ENCODE measurements at regions not wholly inside any gene's neighbourhood (a gene's known extent, or its start where the extent isn't known, plus 50 kb on each side); places are given as distances from the start of the nearest gene placed in this dataset.
"Not testable (repeated sequence)": the region's sequence is repeated elsewhere in the genome, so short reads cannot be mapped to it uniquely, and the experiment has no call there.

- no peak for DNase-seq
These were observed 300.9 kb downstream of the BCOR start for GRCh38 chrX:39796856-39797255.

DNA sequence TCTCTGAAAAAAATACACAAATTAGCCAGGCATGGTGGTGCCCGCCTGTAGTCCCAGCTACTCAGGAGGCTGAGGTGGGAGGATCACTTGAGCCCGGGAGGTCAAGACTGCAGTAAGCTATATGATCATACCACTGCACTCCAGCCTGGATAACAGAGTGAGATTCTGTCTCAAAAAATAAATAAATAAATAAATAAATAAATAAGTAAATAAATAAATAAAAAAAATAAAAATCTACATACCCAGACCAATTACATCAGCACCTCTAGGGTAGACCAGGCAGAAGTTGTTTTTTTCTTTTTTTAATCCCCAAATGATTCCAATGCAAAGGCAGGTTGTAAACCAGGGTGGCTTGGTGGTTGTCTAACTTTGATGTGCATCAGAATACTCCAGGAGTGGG is 299.3 kb downstream of the BCOR start:
- DNase-seq = not testable (repeated sequence)

GRCh38 chrX:39802354-39802753 is 295.4 kb downstream of the BCOR start:
- no peak for DNase-seq

GRCh38 chrX:39802908-39803307 is 294.9 kb downstream of the BCOR start:
- DNase-seq = no peak

DNA sequence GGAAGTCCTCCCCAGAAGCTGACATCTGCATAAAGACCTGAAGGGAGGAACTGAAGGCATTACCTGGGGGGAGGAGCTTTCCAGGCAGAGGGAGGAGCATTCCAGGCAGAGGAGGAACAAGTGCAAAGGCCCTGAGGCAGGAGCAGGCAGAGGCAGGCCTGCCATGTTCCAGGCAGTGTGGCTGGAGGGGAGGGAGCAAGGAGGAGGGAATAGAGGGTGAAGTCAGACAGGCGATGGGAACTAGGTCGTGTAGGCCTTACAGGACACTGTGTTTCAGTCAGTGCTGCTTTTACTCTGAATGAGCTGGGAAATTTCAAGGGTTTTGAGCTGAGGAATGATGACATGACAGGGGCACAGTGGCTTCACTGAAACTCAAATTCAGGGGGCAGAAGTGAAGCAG is 292.7 kb downstream of the BCOR start:
- no peak for DNase-seq

DNA sequence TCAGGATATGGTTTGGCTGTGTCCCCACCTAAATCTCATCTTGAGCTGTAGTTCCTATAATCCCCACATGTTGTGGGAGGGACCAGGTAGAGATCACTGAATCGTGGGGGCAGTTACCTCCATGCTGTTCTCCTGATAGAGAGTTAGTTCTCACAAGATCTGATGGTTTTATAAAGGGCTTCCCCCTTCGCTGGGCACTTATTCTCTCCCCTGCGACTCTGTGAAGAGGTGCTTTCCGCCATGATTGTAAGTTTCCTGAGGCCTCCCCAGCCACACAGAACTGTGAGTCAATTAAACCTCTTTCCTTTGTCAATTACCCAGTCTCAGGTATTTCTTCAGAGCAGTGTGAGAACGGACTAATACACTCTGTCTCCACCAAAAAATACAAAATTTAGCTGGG is 291.9 kb downstream of the BCOR start:
- no peak for DNase-seq

DNA sequence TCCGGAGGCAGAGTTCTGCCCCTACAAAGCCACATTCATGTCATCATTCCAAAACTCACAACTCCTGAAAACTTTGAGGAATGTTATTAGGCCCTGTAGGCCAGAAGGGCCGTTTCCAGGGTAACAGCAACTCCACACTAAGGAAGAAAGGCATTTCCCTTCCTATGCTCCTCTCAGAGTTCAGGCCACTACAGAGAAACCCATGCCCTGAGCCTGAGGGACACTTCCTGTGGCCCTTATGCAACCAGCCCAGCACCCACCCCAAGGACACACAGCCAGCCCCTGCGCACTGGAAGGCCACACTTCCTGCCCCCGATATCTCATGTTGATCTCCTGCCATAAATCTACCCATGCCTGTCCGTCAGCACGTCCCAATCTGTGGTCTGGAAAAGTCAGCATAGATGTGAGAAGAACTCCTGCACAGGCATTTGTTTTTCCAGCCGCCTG is 289.3 kb downstream of the BCOR start:
- DNase-seq = no peak

- DNase-seq = no peak
These were observed 288.4 kb downstream of the BCOR start for GRCh38 chrX:39809331-39809730.

DNA sequence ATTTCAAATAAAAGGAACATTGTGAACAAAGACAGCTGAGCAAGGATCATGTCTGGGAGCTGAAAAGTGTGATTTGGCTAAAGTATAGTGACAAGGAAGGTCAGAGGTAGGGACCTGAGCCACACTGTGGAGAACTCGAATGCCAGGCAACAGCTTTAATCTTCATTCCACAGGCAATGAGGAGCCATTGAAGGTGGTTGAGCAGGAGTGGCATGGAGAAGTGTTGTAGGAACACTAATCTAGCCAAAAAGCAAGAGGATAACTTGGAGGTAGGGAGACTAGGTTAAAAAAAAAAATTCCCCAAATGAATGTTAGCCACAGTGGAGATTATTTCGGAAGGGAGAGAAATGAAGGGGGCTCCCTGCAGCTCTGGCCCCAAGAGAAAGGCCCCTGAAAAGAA is 286.9 kb downstream of the BCOR start:
- no peak for DNase-seq

DNA sequence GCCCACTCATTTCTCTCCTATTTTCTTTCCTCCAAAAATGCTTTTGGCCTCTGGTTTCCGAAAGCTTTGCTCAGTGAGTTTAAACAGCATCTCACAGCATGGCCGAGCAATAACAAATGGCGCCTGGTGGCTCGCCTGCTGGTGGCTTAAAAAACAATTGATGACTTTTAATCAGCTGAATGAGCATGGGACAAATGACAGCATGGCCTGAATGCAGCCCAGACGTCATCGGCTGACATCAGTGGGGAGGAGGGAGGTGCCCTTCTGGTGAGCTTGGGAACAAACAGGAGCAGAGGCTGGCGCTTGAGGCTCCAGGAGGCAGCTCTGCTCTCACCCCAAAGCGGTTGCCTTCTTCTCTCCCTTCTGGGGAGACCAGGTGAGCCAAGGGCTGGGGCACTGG is 286.4 kb downstream of the BCOR start:
- DNase-seq = no peak

DNA sequence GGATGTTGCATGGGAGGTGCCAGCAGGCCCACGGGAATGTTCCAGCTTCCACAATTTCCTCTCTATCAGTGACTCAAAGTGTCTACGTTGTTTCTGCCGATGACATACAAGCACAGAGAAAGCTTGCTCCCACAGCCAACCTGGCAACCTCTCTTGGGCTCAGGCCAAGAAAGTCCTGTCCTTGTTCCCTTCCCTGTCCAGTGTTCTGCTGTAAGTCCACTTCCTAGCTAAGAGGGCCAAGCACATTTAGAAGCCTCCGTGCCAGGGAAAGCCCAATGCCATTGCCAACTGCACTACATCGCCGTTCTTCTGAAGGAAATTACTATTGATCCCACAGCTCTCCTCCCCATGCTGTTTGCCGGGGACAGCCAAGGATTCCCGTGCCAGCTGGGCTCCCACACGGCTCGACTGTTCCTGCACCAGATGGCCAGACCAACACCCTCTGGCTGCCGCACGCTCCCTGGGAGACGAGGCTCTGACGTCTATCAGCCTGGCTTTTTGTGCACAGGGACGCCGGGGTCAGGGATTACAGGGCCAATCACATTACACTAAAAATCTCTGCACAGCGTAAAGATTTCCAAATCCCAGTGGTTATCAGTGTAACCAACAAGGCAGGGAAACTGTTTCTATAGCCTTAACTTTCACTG is 284.0 kb downstream of the BCOR start:
- DNase-seq = no peak

- peak; percentile 14 for DNase-seq
These were observed 283.4 kb downstream of the BCOR start for GRCh38 chrX:39814391-39814790.

- no peak for DNase-seq
These were observed 282.1 kb downstream of the BCOR start for GRCh38 chrX:39815631-39816030.

GRCh38 chrX:39816871-39817731 is 280.7 kb downstream of the BCOR start:
- DNase-seq = no peak

GRCh38 chrX:39817754-39818470 is 279.8 kb downstream of the BCOR start:
- DNase-seq = no peak

DNA sequence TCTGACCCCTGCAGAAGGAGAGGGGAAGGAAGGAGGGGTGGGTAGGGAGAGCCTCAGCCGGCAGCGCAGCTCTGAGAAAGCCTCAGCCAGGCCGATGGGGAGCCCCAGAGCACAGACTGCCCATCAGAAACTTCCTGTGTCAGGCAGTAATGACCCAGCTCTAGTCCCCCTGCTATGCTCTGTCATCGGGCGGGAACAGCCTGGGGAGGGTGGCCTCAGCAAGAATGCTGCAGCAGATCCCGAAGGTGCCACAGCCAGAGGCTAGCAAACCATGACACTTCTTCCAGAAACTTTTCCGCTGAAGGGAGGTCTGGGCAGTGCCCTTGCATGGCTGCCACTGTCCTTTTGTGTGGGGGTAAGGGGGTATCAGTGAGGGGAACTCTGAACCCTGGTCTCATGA is 279.0 kb downstream of the BCOR start:
- no peak for DNase-seq

DNA sequence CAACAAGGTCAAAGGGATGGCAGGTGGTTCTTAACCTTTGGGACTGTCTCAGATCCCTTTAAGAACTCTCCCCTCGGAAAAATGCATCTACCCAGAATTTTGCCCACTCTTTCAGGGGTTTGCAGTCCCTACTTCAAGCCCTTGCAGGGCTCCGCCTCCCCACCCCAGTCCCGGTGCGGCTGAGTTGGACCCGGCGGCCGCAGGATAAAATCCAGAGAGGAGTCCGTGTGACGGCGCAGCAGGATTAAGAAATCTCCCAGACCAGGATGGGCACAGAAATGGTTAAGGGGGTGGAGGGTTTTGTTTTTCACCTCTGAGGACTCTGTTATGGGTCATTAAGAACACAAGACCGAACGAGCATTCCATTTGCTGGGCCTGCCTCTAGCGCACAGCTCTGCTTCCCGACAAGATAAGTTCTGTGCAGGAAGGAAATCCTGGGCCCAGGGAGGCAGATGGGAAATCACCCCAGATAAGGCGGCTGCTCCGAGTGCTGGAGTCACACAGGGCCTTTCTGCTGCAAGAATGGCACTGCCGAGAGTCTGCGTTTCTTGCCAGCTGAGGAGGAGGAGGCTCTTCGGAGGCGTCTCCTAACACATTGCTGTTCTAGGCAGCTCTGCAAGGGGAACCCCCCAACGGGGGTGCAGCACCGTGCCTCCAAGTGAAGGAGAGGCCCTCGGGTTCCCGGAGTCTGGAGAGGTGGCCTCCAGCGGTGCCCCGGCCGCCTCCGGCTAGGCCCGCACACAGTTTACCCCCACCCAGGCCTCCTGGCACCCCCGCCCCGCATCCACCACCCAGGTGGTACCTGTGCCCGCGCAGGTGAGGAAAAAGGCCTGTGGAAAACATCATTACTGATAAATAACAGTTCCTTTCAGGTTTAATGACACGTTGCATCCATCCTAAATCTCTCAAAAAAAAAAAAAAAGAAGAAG is 277.6 kb downstream of the BCOR start:
- no peak for DNase-seq

DNA sequence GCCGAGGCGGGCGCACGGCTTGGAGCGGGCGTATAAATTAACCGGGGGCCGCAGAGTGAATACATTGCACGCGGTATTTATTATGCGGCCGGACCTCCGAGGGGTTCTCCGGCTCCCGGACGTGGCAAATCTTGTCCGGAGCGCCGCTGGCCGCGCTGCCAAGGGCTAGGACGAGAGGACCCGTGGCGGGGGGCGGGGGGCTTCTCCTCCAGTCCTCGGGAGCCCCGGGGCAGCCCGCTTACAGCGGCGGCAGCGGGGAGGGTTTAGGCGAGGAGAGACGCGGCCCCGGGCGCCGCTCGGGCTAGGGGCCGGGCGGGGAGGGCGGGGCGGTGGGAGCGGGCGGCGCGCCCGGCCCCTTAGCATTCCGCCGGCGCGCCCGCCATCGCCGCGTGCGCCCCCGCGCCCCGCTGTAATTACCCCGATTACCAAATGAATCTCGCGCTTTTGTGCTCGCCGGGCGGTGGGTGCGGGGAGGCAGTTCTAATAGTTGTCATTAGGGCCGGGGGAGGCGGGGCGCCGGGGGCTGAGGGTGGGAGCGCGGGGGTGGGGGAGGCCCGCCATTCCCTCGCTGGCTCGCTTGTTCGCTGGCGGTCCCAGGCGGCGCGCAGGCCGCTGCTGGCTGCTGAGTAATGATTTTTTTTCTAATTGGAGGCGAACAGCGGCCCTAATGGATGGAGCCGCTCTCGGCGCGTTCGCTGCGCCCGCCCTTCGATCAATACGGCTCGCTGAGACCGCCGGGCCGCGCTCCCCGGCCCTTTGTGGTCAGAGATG is 276.6 kb downstream of the BCOR start:
- peak; percentile 45 for DNase-seq

DNA sequence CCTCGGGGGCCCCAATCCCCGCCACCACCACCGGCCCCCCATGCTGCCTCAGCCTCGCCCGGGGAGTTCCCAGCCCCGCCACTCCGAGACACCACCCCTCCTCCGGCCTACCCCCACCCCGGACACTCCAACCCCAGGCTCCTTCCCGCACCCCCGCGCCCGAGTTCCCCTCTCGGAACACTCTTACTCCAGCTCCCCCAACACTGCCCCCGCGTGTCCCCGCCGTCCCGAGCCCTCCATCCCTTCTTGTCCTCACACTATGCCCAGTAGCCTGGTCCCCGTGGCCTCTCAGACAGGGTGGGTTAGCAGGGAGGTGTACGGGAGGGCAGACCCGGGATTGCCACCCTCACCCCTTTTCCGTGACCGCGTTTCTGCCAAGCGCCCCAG is 276.1 kb downstream of the BCOR start:
- DNase-seq = no peak

DNA sequence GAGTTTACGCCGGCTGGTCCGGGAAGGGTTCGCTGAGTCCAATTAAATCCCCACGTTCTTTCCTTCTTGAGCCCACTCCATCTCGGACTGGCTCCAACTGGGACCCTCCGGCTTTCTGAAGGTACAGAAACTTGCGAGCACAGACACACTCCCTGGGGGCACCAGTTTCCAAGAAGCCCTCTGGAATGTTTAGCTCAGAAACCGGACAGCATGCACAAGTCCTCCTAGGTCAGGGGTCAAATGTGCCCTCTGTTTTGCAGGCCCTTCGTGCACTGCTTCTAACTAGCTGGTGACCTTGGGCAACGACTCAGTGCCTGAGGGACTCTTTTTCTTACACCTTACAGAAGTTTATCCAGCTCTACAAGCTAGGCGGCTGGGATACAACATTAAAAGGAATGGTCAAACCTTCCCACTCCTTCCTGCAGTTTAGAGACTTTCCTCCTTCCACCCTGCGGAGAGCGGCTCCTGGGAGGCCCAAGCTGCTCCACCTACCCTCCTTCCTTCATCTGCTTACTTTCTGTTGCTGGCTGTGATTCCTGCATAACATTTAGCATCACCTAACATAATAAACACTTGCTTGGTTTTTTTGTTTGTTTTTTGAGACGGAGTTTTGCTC is 275.5 kb downstream of the BCOR start:
- no peak for DNase-seq

- no peak for DNase-seq
These were observed 274.3 kb downstream of the BCOR start for GRCh38 chrX:39823424-39823823.
